Sigmoid colon (tissue), 6 donors: ENCODE measurements at regions not wholly inside any gene's neighbourhood (a gene's known extent, or its start where the extent isn't known, plus 50 kb on each side); places are given as distances from the start of the nearest gene placed in this dataset.

ENCODE experiments used
- DNase-seq: peaks from one replicate; pipeline ENCODE4 v3.0.0-alpha.2; 2019
- H3K27ac ChIP-seq, 4 donors: fragments of 200-600 bp; sonication (generic); one replicate each; pipeline ENCODE4 v1.5.1; 2016 to 2019; ENCODE audit warnings: mild to moderate bottlenecking in 1 of 4
- H3K27me3 ChIP-seq, 3 donors: fragments of 200-600 bp; sonication (generic); one replicate each; pipeline ENCODE4 v1.5.1; 2019; ENCODE audit warnings: mild to moderate bottlenecking in 1 of 3
- H3K36me3 ChIP-seq, 4 donors: fragments of 200-600 bp; sonication (generic); one replicate each; pipeline ENCODE4 v1.5.1; 2016 to 2019
- H3K4me1 ChIP-seq, 4 donors: fragments of 200-600 bp; sonication (generic); one replicate each; pipeline ENCODE4 v1.5.1; 2017 to 2019
- H3K4me3 ChIP-seq, 4 donors: fragments of 200-600 bp; sonication (generic); one replicate each; pipeline ENCODE4 v1.5.1; 2017 to 2019; ENCODE audit warnings: mild to moderate bottlenecking in 2 of 4, moderate library complexity in 1 of 4
- H3K9me3 ChIP-seq, 4 donors: fragments of 200-600 bp in 3 of 4; sonication (generic) in 3 of 4; one replicate each; pipeline versions ENCODE4 v1.5.1 to v1.6.1; 2013 to 2019
- EP300 ChIP-seq, 4 donors: sonication (generic); formaldehyde crosslinking; IDR thresholded peaks; one replicate each; pipeline ENCODE4 v1.6.1; 2017; ENCODE audit warnings: antibody characterized with exemption in 4 of 4
- POLR2A ChIP-seq, 2 donors: fragments of 450-650 bp; IDR thresholded peaks; one replicate each; pipeline ENCODE4 v1.6.1; 2016; ENCODE audit warnings: antibody characterized with exemption in 2 of 2, mild to moderate bottlenecking in 2 of 2, moderate library complexity in 2 of 2
- POLR2AphosphoS5 ChIP-seq, 4 donors: sonication (generic); formaldehyde crosslinking; IDR thresholded peaks; one replicate each; pipeline ENCODE4 v1.6.1; 2017; ENCODE audit warnings: antibody characterized with exemption in 4 of 4
- WGBS, 2 donors: extraction: QIAGEN DNeasy Blood & Tissue Kit; methylation state at CpG; one replicate each; pipeline ENCODE4 v1.1.7; 2013; 5-methylcytosine and 5-hydroxymethylcytosine counted together
- intact Hi-C: fragments of 100-400 bp; cut with DNase I; formaldehyde crosslinking; loops from one replicate; pipeline ENCODE4 v1.15.1; 2023
- TF ChIP-seq, protein P1 (sequence below), 4 experiments: fragments of 450-650 bp in 3 of 4; fragments of 200-600 bp in 1 of 4; IDR thresholded peaks; one replicate each; pipeline ENCODE4 v1.5.1; 2016 to 2019; ENCODE audit warnings: antibody characterized with exemption in 4 of 4, mild to moderate bottlenecking in 3 of 4, moderate library complexity in 2 of 4
- donor health status: healthy with polysubstance abuse.
- donor health status: healthy.

DNA sequence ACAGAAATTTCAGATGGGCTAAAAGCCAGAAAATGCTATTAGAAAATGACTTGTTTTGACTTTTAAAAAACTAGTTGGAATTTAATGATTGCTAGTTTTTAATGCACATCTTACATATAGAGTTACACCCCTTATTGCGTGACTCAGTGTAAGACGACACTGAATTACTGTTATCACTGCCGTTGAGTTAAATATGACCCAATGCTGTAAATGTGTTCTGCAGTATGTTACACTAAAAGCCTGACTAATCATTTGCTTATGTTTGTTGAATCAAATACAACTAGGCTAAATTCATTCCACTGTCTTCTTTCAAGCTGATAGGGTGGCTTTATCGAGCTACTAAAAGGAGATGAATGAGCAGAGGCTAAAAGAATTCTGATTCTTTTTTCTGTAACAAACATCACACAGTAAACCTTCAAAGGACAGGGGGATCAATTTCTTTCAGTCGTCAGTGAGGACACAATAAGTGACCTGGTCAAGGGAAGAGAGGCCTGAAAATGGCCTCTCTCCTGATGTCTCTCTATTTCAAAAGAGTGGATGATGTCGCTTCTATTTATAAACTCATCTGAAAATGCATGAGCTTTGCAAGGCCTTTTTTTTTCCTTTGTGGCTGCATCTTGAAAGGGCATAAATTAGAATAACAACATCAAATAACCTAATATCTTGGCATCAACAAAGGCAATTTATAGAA is 142.2 kb upstream of the KCNIP4 start:
- TF ChIP-seq POLR2A (IDR thresholded peaks at IDR 0.05) (no peak), EP300 (IDR thresholded peaks at IDR 0.05) (no peak), POLR2AphosphoS5 (IDR thresholded peaks at IDR 0.05) (no peak)
- TF ChIP-seq, protein P1, sequence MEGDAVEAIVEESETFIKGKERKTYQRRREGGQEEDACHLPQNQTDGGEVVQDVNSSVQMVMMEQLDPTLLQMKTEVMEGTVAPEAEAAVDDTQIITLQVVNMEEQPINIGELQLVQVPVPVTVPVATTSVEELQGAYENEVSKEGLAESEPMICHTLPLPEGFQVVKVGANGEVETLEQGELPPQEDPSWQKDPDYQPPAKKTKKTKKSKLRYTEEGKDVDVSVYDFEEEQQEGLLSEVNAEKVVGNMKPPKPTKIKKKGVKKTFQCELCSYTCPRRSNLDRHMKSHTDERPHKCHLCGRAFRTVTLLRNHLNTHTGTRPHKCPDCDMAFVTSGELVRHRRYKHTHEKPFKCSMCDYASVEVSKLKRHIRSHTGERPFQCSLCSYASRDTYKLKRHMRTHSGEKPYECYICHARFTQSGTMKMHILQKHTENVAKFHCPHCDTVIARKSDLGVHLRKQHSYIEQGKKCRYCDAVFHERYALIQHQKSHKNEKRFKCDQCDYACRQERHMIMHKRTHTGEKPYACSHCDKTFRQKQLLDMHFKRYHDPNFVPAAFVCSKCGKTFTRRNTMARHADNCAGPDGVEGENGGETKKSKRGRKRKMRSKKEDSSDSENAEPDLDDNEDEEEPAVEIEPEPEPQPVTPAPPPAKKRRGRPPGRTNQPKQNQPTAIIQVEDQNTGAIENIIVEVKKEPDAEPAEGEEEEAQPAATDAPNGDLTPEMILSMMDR (IDR thresholded peaks at IDR 0.05) = no peak
- Histone ChIP-seq H3K4me1 (peaks cover 0 to 8% (median 4%) of the 10 kb centered on the region in 4 donors), H3K27ac (no peak overlapping the region), H3K9me3 (peaks cover 0 to 6% (median 2%) of the 10 kb centered on the region in 4 donors), H3K36me3 (no peaks in the 10 kb centered on the region), H3K4me3 (no peak overlapping the region), H3K27me3 (no peaks in the 10 kb centered on the region)
- DNase-seq = no peak
- intact Hi-C loops = no loop called here
- WGBS, 2 donors = 68 to 69% methylated on average over 6 of the region's 6 CpGs

DNA sequence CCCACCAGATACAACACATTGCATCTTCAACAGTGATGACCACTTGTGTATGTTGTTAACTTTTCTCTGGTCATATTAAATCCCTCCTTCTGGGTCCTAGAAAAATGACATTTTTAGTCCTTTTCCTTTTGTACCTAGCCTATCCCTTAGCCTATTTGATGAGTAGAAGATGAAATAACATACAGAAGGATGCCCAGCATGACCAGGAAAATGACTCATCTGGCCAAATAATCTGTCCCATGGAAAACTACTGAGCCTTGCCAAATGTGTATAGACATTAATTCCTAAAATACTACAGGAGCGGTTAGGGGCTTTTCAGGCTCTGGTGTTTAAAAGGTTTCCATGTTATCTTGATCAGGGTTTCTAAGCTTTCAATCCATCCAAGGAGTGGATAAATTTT is 129.0 kb upstream of the KCNIP4 start:
- Histone ChIP-seq H3K27me3 (no peaks in the 10 kb centered on the region), H3K36me3 (no peaks in the 10 kb centered on the region), H3K4me3 (no peak overlapping the region), H3K9me3 (no peaks in the 10 kb centered on the region), H3K27ac (no peak overlapping the region), H3K4me1 (no peaks in the 10 kb centered on the region)
- intact Hi-C loops = no loop called here
- whole genome bisulfite sequencing, 2 donors = 93 to 94% methylated on average over 1 of the region's 1 CpG
- TF ChIP-seq POLR2A (IDR thresholded peaks at IDR 0.05) (no peak), POLR2AphosphoS5 (IDR thresholded peaks at IDR 0.05) (no peak), EP300 (IDR thresholded peaks at IDR 0.05) (no peak)
- TF ChIP-seq, protein P1 (IDR thresholded peaks at IDR 0.05) = no peak
- no peak for DNase-seq

DNA sequence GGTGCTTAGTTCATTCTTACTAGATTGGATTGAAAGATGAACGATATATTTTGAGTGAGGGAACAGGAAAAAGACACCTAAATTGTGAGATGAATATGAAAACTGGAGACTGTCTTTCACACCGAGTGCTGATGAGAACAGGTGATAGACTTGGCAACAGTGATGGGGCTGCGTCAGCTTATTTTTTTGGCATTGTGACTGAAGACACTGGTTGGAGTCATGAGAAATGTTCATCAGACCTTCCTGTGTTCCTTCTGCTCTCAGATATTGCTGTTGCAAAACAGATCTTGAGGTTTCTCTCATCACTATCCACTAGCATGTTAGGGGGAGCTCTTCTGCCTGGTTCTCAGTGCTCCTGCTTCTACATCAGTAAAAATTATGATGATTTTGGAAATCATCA is 124.2 kb upstream of the KCNIP4 start:
- no peaks in the 10 kb centered on the region for H3K4me1 ChIP-seq
- TF ChIP-seq, protein P1 (IDR thresholded peaks at IDR 0.05) = no peak
- no peak for TF ChIP-seq EP300 (IDR thresholded peaks at IDR 0.05)
- WGBS, 2 donors = 79 to 84% methylated on average over 3 of the region's 3 CpGs
- H3K36me3 ChIP-seq = no peaks in the 10 kb centered on the region
- intact Hi-C loops = no loop called here
- DNase-seq = no peak
- no peaks in the 10 kb centered on the region for H3K9me3 ChIP-seq
- H3K27ac ChIP-seq = no peak overlapping the region
- H3K4me3 ChIP-seq = no peak overlapping the region
- H3K27me3 ChIP-seq = no peaks in the 10 kb centered on the region

DNA sequence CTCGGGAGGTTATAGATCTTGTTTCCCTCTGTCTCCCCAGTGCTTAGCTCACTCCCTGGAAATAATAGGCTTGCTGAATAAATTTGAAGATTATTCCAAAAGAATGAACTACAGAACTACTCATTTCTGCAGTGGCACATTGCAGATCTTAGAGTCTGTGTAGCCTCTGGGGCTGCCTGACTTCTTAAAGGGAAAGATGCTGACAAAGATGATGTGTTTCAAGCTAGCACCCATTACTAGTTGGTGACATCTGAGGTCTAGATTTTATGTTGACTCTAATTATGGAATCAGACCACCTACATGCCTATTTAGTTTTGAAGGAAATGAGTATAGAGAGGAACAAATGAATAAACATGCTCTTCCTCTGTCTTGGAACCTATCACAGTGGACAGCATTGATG is 123.7 kb upstream of the KCNIP4 start:
- Histone ChIP-seq H3K9me3 (no peaks in the 10 kb centered on the region), H3K27ac (no peak overlapping the region), H3K36me3 (no peaks in the 10 kb centered on the region), H3K4me1 (no peaks in the 10 kb centered on the region), H3K4me3 (no peak overlapping the region), H3K27me3 (no peaks in the 10 kb centered on the region)
- DNase-seq = no peak
- intact Hi-C loops = no loop called here
- no peak for TF ChIP-seq POLR2AphosphoS5 (IDR thresholded peaks at IDR 0.05)
- no peak for TF ChIP-seq POLR2A (IDR thresholded peaks at IDR 0.05)
- TF ChIP-seq EP300 (IDR thresholded peaks at IDR 0.05) = no peak
- TF ChIP-seq, protein P1 (IDR thresholded peaks at IDR 0.05) = no peak
- WGBS, 2 donors = 38 to 68% methylated on average over 1 of the region's 1 CpG

DNA sequence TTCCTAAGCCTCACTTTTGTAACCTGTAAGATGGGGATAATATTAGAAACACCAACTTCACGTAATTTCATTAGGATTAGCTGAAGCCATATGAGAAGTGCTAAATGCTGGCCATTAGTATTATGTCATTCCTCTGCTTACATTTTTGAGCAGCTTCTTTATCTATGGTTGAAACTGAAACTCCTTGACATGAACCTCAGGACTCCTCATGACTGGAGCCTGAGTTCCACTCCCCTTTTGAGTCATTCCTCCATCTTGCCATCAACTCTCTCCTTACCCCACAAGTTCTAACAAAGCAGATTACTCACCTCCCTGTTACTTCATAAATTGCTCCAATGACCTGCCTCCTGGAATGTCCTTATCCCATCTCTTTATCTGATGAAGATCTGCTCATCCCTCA is 123.2 kb upstream of the KCNIP4 start:
- no peak for DNase-seq
- Histone ChIP-seq H3K36me3 (no peaks in the 10 kb centered on the region), H3K4me1 (no peaks in the 10 kb centered on the region), H3K9me3 (no peaks in the 10 kb centered on the region), H3K27ac (no peak overlapping the region), H3K4me3 (no peak overlapping the region), H3K27me3 (no peaks in the 10 kb centered on the region)
- WGBS, 2 donors = 72 to 83% methylated on average over 1 of the region's 1 CpG
- TF ChIP-seq EP300 (IDR thresholded peaks at IDR 0.05) = no peak
- TF ChIP-seq, protein P1 (IDR thresholded peaks at IDR 0.05) = no peak
- no peak for TF ChIP-seq POLR2A (IDR thresholded peaks at IDR 0.05)
- intact Hi-C loops = no loop called here
